ENCODE measurements at regions not wholly inside any gene's neighbourhood (a gene's known extent, or its start where the extent isn't known, plus 50 kb on each side); places are given as distances from the start of the nearest gene placed in this dataset.
"Not testable (repeated sequence)": the region's sequence is repeated elsewhere in the genome, so short reads cannot be mapped to it uniquely, and the experiment has no call there.

GRCh38 chr17:45601605-45602539 is 111.4 kb upstream of the PLEKHM1 start:
- not testable (repeated sequence) for H3K36me3 Mint-ChIP-seq; ATAC-seq (ENCODE audit: low read depth in 2 of 2); H3K4me1 Mint-ChIP-seq; H3K4me3 Mint-ChIP-seq; H3K9me3 Mint-ChIP-seq; H3K27me3 Mint-ChIP-seq; DNase-seq; H3K27ac Mint-ChIP-seq

GRCh38 chr17:45605751-45606150 is 115.2 kb upstream of the PLEKHM1 start:
- not testable (repeated sequence) for H3K4me1 Mint-ChIP-seq; H3K27me3 Mint-ChIP-seq; H3K27ac Mint-ChIP-seq; H3K36me3 Mint-ChIP-seq; H3K4me3 Mint-ChIP-seq; ATAC-seq (ENCODE audit: low read depth in 2 of 2); H3K9me3 Mint-ChIP-seq; DNase-seq

- not testable (repeated sequence) for H3K27me3 Mint-ChIP-seq, H3K4me1 Mint-ChIP-seq, H3K36me3 Mint-ChIP-seq, H3K9me3 Mint-ChIP-seq
- H3K27ac Mint-ChIP-seq = peak overlapping the region in 5 of 6 donors; percentile 23 to 70 (median 66)
- DNase-seq = peak; percentile 72
- peak overlapping the region; percentile 79 to 93 (median 90) for H3K4me3 Mint-ChIP-seq
- peak; percentile 100 for ATAC-seq (ENCODE audit: low read depth in 2 of 2)
Measured at GRCh38 chr17:45619984-45620405, 129.5 kb upstream of the PLEKHM1 start.

- not testable (repeated sequence) for H3K36me3 Mint-ChIP-seq
Measured at GRCh38 chr17:45620468-45620867, 129.9 kb upstream of the PLEKHM1 start.

GRCh38 chr17:45621087-45621486 is 130.6 kb upstream of the PLEKHM1 start:
- not testable (repeated sequence) for H3K4me1 Mint-ChIP-seq; H3K27ac Mint-ChIP-seq; H3K36me3 Mint-ChIP-seq; H3K9me3 Mint-ChIP-seq; DNase-seq; H3K27me3 Mint-ChIP-seq; ATAC-seq (ENCODE audit: low read depth in 2 of 2)
- H3K4me3 Mint-ChIP-seq = peak overlapping the region in 6 of 8 donors; percentile 39 to 78 (median 58)

More at GRCh38 chr17:45620468-45620867, 129.9 kb upstream of the PLEKHM1 start:
- not testable (repeated sequence) for H3K9me3 Mint-ChIP-seq, H3K27me3 Mint-ChIP-seq, DNase-seq, H3K4me1 Mint-ChIP-seq
- H3K4me3 Mint-ChIP-seq = peak overlapping the region; percentile 79 to 93 (median 90)
- ATAC-seq (ENCODE audit: low read depth in 2 of 2) = peak; percentile 40 to 47
- H3K27ac Mint-ChIP-seq = peak overlapping the region in 2 of 6 donors; percentile 62 to 66

- not testable (repeated sequence) for H3K36me3 Mint-ChIP-seq; H3K4me1 Mint-ChIP-seq; H3K27me3 Mint-ChIP-seq; ATAC-seq (ENCODE audit: low read depth in 2 of 2); H3K27ac Mint-ChIP-seq; H3K9me3 Mint-ChIP-seq; DNase-seq
- H3K4me3 Mint-ChIP-seq = peak overlapping the region in 1 of 8 donors; percentile 59
Measured at GRCh38 chr17:45622295-45622694, 131.8 kb upstream of the PLEKHM1 start.

- Mint-ChIP-seq H3K27me3 (no peaks in the 10 kb centered on the region), H3K9me3 (no peaks in the 10 kb centered on the region), H3K4me3 (no peak overlapping the region), H3K4me1 (no peaks in the 10 kb centered on the region), H3K36me3 (no peaks in the 10 kb centered on the region), H3K27ac (peak overlapping the region in 1 of 6 donors; percentile 26)
- DNase-seq (no peak), ATAC-seq (ENCODE audit: low read depth in 2 of 2) (no peak)
Measured at GRCh38 chr17:45628019-45628418, 137.5 kb upstream of the PLEKHM1 start.

GRCh38 chr17:45631941-45632340 is 141.4 kb upstream of the PLEKHM1 start:
- Mint-ChIP-seq H3K27me3 (no peaks in the 10 kb centered on the region), H3K36me3 (peaks cover 8 to 10% of the 10 kb centered on the region in 2 donors), H3K9me3 (no peaks in the 10 kb centered on the region), H3K4me1 (no peaks in the 10 kb centered on the region), H3K27ac (no peak overlapping the region), H3K4me3 (no peak overlapping the region)
- ATAC-seq (ENCODE audit: low read depth in 2 of 2) = no peak
- DNase-seq = no peak

- Mint-ChIP-seq H3K27ac (no peak overlapping the region), H3K36me3 (peaks cover 8 to 13% of the 10 kb centered on the region in 2 donors), H3K9me3 (no peaks in the 10 kb centered on the region), H3K4me1 (peaks cover 6 to 8% (median 7%) of the 10 kb centered on the region in 3 donors), H3K4me3 (no peak overlapping the region), H3K27me3 (no peaks in the 10 kb centered on the region)
- DNase-seq (no peak), ATAC-seq (ENCODE audit: low read depth in 2 of 2) (no peak)
Measured at GRCh38 chr17:45639297-45639849, 144.7 kb upstream of the CRHR1 start.

GRCh38 chr17:45640141-45640850 is 143.8 kb upstream of the CRHR1 start:
- peak; percentile 53 for DNase-seq
- peaks cover 8 to 13% of the 10 kb centered on the region in 2 donors for H3K36me3 Mint-ChIP-seq
- peak; percentile 43 to 59 for ATAC-seq (ENCODE audit: low read depth in 2 of 2)
- H3K4me3 Mint-ChIP-seq = no peak overlapping the region
- H3K4me1 Mint-ChIP-seq = peaks cover 6 to 8% (median 7%) of the 10 kb centered on the region in 3 donors
- no peaks in the 10 kb centered on the region for H3K9me3 Mint-ChIP-seq
- peak overlapping the region in 1 of 6 donors; percentile 40 for H3K27ac Mint-ChIP-seq
- H3K27me3 Mint-ChIP-seq = no peaks in the 10 kb centered on the region

GRCh38 chr17:45641541-45641940 is 142.6 kb upstream of the CRHR1 start:
- Mint-ChIP-seq H3K27me3 (peaks cover 4 to 6% (median 5%) of the 10 kb centered on the region in 3 donors), H3K9me3 (no peaks in the 10 kb centered on the region), H3K4me1 (peaks cover 6 to 12% (median 8%) of the 10 kb centered on the region in 3 donors), H3K4me3 (no peak overlapping the region), H3K27ac (peak overlapping the region in 1 of 6 donors; percentile 88), H3K36me3 (peaks cover 0 to 3% of the 10 kb centered on the region in 2 donors)
- ATAC-seq (ENCODE audit: low read depth in 2 of 2) = no peak
- no peak for DNase-seq

- peaks cover 6 to 12% (median 8%) of the 10 kb centered on the region in 3 donors for H3K4me1 Mint-ChIP-seq
- no peak for ATAC-seq (ENCODE audit: low read depth in 2 of 2)
- peaks cover 4 to 12% (median 8%) of the 10 kb centered on the region in 3 donors for H3K27me3 Mint-ChIP-seq
- no peak overlapping the region for H3K4me3 Mint-ChIP-seq
- peaks cover 0 to 3% of the 10 kb centered on the region in 2 donors for H3K36me3 Mint-ChIP-seq
- H3K27ac Mint-ChIP-seq = no peak overlapping the region
- no peak for DNase-seq
- no peaks in the 10 kb centered on the region for H3K9me3 Mint-ChIP-seq
Measured at GRCh38 chr17:45643591-45643990, 140.5 kb upstream of the CRHR1 start.

GRCh38 chr17:45644637-45645036 is 139.5 kb upstream of the CRHR1 start:
- H3K36me3 Mint-ChIP-seq; DNase-seq; H3K9me3 Mint-ChIP-seq; H3K4me3 Mint-ChIP-seq; H3K27ac Mint-ChIP-seq; ATAC-seq (ENCODE audit: low read depth in 2 of 2): not testable (repeated sequence)
- peaks cover 4 to 18% (median 15%) of the 10 kb centered on the region in 3 donors for H3K27me3 Mint-ChIP-seq
- peaks cover 6 to 12% (median 6%) of the 10 kb centered on the region in 3 donors for H3K4me1 Mint-ChIP-seq

Measured in naive B cell (primary cell).